Testis (tissue), 2 donors: ENCODE measurements at regions not wholly inside any gene's neighbourhood (a gene's known extent, or its start where the extent isn't known, plus 50 kb on each side); places are given as distances from the start of the nearest gene placed in this dataset.

Experiments
- DNase-seq: peaks from one replicate; pipeline ENCODE4 v3.0.0-alpha.2; 2019
- H3K27ac ChIP-seq, 2 donors: fragments of 200-600 bp; sonication (generic); one replicate each; pipeline ENCODE4 v1.5.1; 2019
- H3K27me3 ChIP-seq: fragments of 200-600 bp; sonication (generic); one replicate; pipeline ENCODE4 v1.5.1; 2019
- H3K36me3 ChIP-seq: fragments of 200-600 bp; sonication (generic); one replicate; pipeline ENCODE4 v1.5.1; 2017; ENCODE audit warnings: low read depth; ENCODE audit errors: missing control alignments
- H3K4me1 ChIP-seq: fragments of 200-600 bp; sonication (generic); one replicate; pipeline ENCODE4 v1.5.1; 2019
- H3K4me3 ChIP-seq, 2 donors: fragments of 200-600 bp; sonication (generic); one replicate each; pipeline ENCODE4 v1.5.1; 2017 to 2019
- H3K9me3 ChIP-seq: fragments of 200-600 bp; sonication (generic); one replicate; pipeline ENCODE4 v1.5.1; 2017
- CTCF ChIP-seq, 3 experiments: fragments of 450-650 bp in 2 of 3; fragments of 200-600 bp in 1 of 3; sonication (generic) in 1 of 3; IDR thresholded peaks; one replicate each; pipeline ENCODE4 v1.5.1; 2016 to 2019; ENCODE audit warnings: antibody characterized with exemption in 3 of 3, mild to moderate bottlenecking in 2 of 3, moderate library complexity in 1 of 3
- POLR2A ChIP-seq: fragments of 450-650 bp; IDR thresholded peaks from one replicate; pipeline ENCODE4 v1.6.1; 2017; ENCODE audit warnings: antibody characterized with exemption, mild to moderate bottlenecking, moderate library complexity
- WGBS, 2 donors: methylation state at CpG; one replicate each; pipeline ENCODE4 v1.1.5; 2018; 5-methylcytosine and 5-hydroxymethylcytosine counted together
- intact Hi-C: fragments of 100-400 bp; cut with DNase I; formaldehyde crosslinking; loops from one replicate; pipeline ENCODE4 v1.15.1; 2023; ENCODE audit warnings: low total_unique reads

GRCh38 chr4:38400946-38401345 is 263.1 kb upstream of the KLF3 start:
- no peaks in the 10 kb centered on the region for H3K9me3 ChIP-seq
- H3K36me3 ChIP-seq = no peaks in the 10 kb centered on the region
- TF ChIP-seq POLR2A (no peak), CTCF (IDR thresholded peaks at IDR 0.05) (no peak)
- intact Hi-C loops = no loop called here
- 90 to 98% methylated on average over 3 of the region's 3 CpGs for WGBS, 2 donors
- no peak overlapping the region for H3K4me3 ChIP-seq
- H3K27me3 ChIP-seq = no peaks in the 10 kb centered on the region
- no peak overlapping the region for H3K27ac ChIP-seq
- H3K4me1 ChIP-seq = no peaks in the 10 kb centered on the region
- no peak for DNase-seq

- no peaks in the 10 kb centered on the region for H3K36me3 ChIP-seq
- no peak overlapping the region for H3K27ac ChIP-seq
- no peak for DNase-seq
- H3K4me1 ChIP-seq = no peaks in the 10 kb centered on the region
- TF ChIP-seq POLR2A (no peak), CTCF (IDR thresholded peaks at IDR 0.05) (no peak)
- intact Hi-C loops = no loop called here
- 87 to 97% methylated on average over 3 of the region's 3 CpGs for WGBS, 2 donors
- H3K9me3 ChIP-seq = no peaks in the 10 kb centered on the region
- no peaks in the 10 kb centered on the region for H3K27me3 ChIP-seq
- no peak overlapping the region for H3K4me3 ChIP-seq
These were observed 257.8 kb upstream of the KLF3 start for GRCh38 chr4:38406243-38406642.

- H3K36me3 ChIP-seq = no peaks in the 10 kb centered on the region
- H3K4me3 ChIP-seq = no peak overlapping the region
- no peaks in the 10 kb centered on the region for H3K4me1 ChIP-seq
- H3K27me3 ChIP-seq = no peaks in the 10 kb centered on the region
- 90 to 91% methylated on average over 2 of the region's 2 CpGs for WGBS, 2 donors
- TF ChIP-seq CTCF (IDR thresholded peaks at IDR 0.05) = no peak
- H3K9me3 ChIP-seq = no peaks in the 10 kb centered on the region
- DNase-seq = no peak
- no peak overlapping the region for H3K27ac ChIP-seq
- intact Hi-C loops = no loop called here
These were observed 254.1 kb upstream of the KLF3 start for GRCh38 chr4:38409852-38410251.

- H3K9me3 ChIP-seq = no peaks in the 10 kb centered on the region
- no peak overlapping the region for H3K4me3 ChIP-seq
- no peak overlapping the region for H3K27ac ChIP-seq
- 84% methylated on average over 4 of the region's 4 CpGs for WGBS, 2 donors
- H3K27me3 ChIP-seq = no peaks in the 10 kb centered on the region
- no peak for TF ChIP-seq CTCF (IDR thresholded peaks at IDR 0.05)
- TF ChIP-seq POLR2A = no peak
- no peak for DNase-seq
- H3K4me1 ChIP-seq = no peaks in the 10 kb centered on the region
- intact Hi-C loops = no loop called here
- H3K36me3 ChIP-seq = no peaks in the 10 kb centered on the region
These were observed 252.9 kb upstream of the KLF3 start for GRCh38 chr4:38411092-38411491.

- H3K36me3 ChIP-seq = no peaks in the 10 kb centered on the region
- intact Hi-C loops = no loop called here
- H3K27me3 ChIP-seq = no peaks in the 10 kb centered on the region
- no peak overlapping the region for H3K27ac ChIP-seq
- DNase-seq = no peak
- 45 to 61% methylated on average over 4 to 5 of the region's 5 CpGs for WGBS, 2 donors
- H3K9me3 ChIP-seq = no peaks in the 10 kb centered on the region
- no peaks in the 10 kb centered on the region for H3K4me1 ChIP-seq
- H3K4me3 ChIP-seq = no peak overlapping the region
- TF ChIP-seq CTCF (IDR thresholded peaks at IDR 0.05) (no peak), POLR2A (no peak)
These were observed 251.9 kb upstream of the KLF3 start for GRCh38 chr4:38411981-38412536.
